Parathyroid adenoma (tissue), 2 donors: ENCODE measurements at regions not wholly inside any gene's neighbourhood (a gene's known extent, or its start where the extent isn't known, plus 50 kb on each side); places are given as distances from the start of the nearest gene placed in this dataset.

Source experiments
- H2AFZ ChIP-seq: fragments of 300-600 bp; sonication (generic); one replicate; pipeline ENCODE4 v1.7.0; 2017; ENCODE audit warnings: antibody characterized with exemption, mild to moderate bottlenecking
- H3K27ac ChIP-seq: fragments of 300-600 bp; sonication (generic); one replicate; pipeline ENCODE4 v1.7.0; 2017
- H3K27me3 ChIP-seq: fragments of 300-600 bp; sonication (generic); one replicate; pipeline ENCODE4 v1.7.0; 2017; ENCODE audit warnings: low read length; ENCODE audit not compliant: control insufficient read depth, insufficient read depth
- H3K36me3 ChIP-seq: fragments of 300-600 bp; sonication (generic); one replicate; pipeline ENCODE4 v1.7.0; 2017; ENCODE audit warnings: low read length; ENCODE audit not compliant: control insufficient read depth, insufficient read depth
- H3K4me1 ChIP-seq: fragments of 300-600 bp; sonication (generic); one replicate; pipeline ENCODE4 v1.7.0; 2017; ENCODE audit warnings: control low read depth
- H3K4me2 ChIP-seq: fragments of 300-600 bp; sonication (generic); one replicate; pipeline ENCODE4 v1.7.0; 2017; ENCODE audit warnings: low read length
- H3K4me3 ChIP-seq: fragments of 300-600 bp; sonication (generic); one replicate; pipeline ENCODE4 v1.7.0; 2017; ENCODE audit warnings: low read depth, low read length
- H3K79me2 ChIP-seq: fragments of 300-600 bp; sonication (generic); one replicate; pipeline ENCODE4 v1.7.0; 2017; ENCODE audit warnings: control low read depth
- H3K9ac ChIP-seq: fragments of 300-600 bp; sonication (generic); one replicate; pipeline ENCODE4 v1.7.0; 2017; ENCODE audit warnings: mild to moderate bottlenecking
- H3K9me3 ChIP-seq: fragments of 300-600 bp; sonication (generic); one replicate; pipeline ENCODE4 v1.7.0; 2017; ENCODE audit warnings: low read length; ENCODE audit not compliant: control insufficient read depth
- CTCF ChIP-seq: fragments of 300-600 bp; sonication (generic); IDR thresholded peaks from one replicate; pipeline ENCODE4 v1.7.0; 2017; ENCODE audit warnings: antibody characterized with exemption, mild to moderate bottlenecking
- donor health status: primary hyperparathyroidism.

GRCh38 chr10:4733843-4734224, 92.2 kb upstream of the AKR1E2 start:
- no peak overlapping the region for H3K4me2 ChIP-seq
- no peak overlapping the region for H3K27ac ChIP-seq
- no peaks in the 10 kb centered on the region for H3K36me3 ChIP-seq
- H3K4me1 ChIP-seq, result no peaks in the 10 kb centered on the region
- H3K79me2 ChIP-seq, result no peaks in the 10 kb centered on the region
- H2AFZ ChIP-seq, result no peak overlapping the region
- no peaks in the 10 kb centered on the region for H3K27me3 ChIP-seq
- no peak overlapping the region for H3K4me3 ChIP-seq
- no peaks in the 10 kb centered on the region for H3K9me3 ChIP-seq
- H3K9ac ChIP-seq, result no peak overlapping the region
- no peak for TF ChIP-seq CTCF

- TF ChIP-seq CTCF, result no peak
- H3K9ac ChIP-seq, result no peak overlapping the region
These were observed 92.7 kb upstream of the AKR1E2 start for GRCh38 chr10:4733150-4733842.

GRCh38 chr10:4730998-4731397, 95.0 kb upstream of the AKR1E2 start:
- no peaks in the 10 kb centered on the region for H3K36me3 ChIP-seq
- no peaks in the 10 kb centered on the region for H3K9me3 ChIP-seq
- no peak overlapping the region for H3K9ac ChIP-seq
- H3K79me2 ChIP-seq, result no peaks in the 10 kb centered on the region
- no peak overlapping the region for H2AFZ ChIP-seq
- TF ChIP-seq CTCF, result no peak
- H3K4me2 ChIP-seq, result no peak overlapping the region
- no peak overlapping the region for H3K4me3 ChIP-seq
- no peak overlapping the region for H3K27ac ChIP-seq
- no peaks in the 10 kb centered on the region for H3K27me3 ChIP-seq
- no peaks in the 10 kb centered on the region for H3K4me1 ChIP-seq

More at GRCh38 chr10:4733150-4733842, 92.7 kb upstream of the AKR1E2 start:
- H3K27ac ChIP-seq, result no peak overlapping the region
- H3K36me3 ChIP-seq, result no peaks in the 10 kb centered on the region
- no peak overlapping the region for H2AFZ ChIP-seq
- H3K27me3 ChIP-seq, result no peaks in the 10 kb centered on the region
- no peak overlapping the region for H3K4me2 ChIP-seq
- no peaks in the 10 kb centered on the region for H3K79me2 ChIP-seq
- no peaks in the 10 kb centered on the region for H3K4me1 ChIP-seq
- no peaks in the 10 kb centered on the region for H3K9me3 ChIP-seq
- H3K4me3 ChIP-seq, result no peak overlapping the region

- Histone ChIP-seq H3K4me2 (no peak overlapping the region), H3K79me2 (no peaks in the 10 kb centered on the region), H3K4me3 (no peak overlapping the region), H3K36me3 (no peaks in the 10 kb centered on the region), H2AFZ (no peak overlapping the region), H3K27ac (no peak overlapping the region), H3K9me3 (no peaks in the 10 kb centered on the region), H3K4me1 (no peaks in the 10 kb centered on the region), H3K9ac (no peak overlapping the region), H3K27me3 (no peaks in the 10 kb centered on the region)
- no peak for TF ChIP-seq CTCF
These were observed 99.9 kb upstream of the AKR1E2 start for GRCh38 chr10:4725917-4726606.
